Endothelial cell of hepatic sinusoid (primary cell): ENCODE measurements at regions not wholly inside any gene's neighbourhood (a gene's known extent, or its start where the extent isn't known, plus 50 kb on each side); places are given as distances from the start of the nearest gene placed in this dataset.
"Not testable (repeated sequence)": the region's sequence is repeated elsewhere in the genome, so short reads cannot be mapped to it uniquely, and the experiment has no call there.

Source experiments
- in situ Hi-C: cut with HindIII; loops from 2 replicates; pipeline ENCODE4 v1.10.0; 2017; ENCODE audit warnings: low sequenced_read_pairs

DNA sequence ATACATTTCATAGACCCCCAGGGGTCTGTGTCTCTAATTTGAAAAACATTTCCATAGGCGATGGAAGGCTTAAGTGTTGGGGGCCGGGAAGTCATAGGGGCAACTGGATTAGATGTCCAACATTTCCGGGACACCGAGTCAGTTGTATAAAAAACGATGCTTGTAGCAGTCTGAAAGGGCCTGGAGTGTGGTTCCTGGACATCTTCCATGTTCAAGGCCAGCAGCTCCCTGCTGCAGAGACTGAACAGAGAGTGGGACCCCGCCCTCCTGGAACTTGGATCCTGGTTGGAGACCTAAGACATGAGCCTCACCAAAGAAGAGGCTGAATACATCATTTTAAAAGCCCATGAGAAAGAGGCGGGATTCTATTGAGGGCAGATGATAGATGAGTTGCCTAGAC is 82.0 kb upstream of the ZNF423 start:
- in situ Hi-C loops, result no loop called here

DNA sequence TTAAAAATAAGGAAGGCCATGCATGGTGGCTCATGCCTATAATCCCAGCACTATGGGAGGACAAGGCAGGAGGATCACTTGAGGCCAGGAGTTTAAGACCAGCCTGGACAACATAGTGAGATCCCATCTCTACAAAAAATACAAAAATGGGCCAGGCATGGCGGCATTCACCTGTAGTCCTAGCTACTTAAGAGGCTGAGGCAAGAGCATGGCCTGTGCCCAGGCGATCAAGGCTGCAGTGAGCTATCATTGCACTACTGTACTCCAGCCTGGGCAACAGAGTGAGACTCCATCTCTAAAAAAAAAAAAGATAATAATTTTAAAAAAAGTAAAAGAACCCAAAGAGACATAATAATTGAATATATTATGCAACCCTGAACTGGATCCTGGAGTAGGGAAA is 83.6 kb upstream of the ZNF423 start:
- in situ Hi-C loops, result no loop called here

DNA sequence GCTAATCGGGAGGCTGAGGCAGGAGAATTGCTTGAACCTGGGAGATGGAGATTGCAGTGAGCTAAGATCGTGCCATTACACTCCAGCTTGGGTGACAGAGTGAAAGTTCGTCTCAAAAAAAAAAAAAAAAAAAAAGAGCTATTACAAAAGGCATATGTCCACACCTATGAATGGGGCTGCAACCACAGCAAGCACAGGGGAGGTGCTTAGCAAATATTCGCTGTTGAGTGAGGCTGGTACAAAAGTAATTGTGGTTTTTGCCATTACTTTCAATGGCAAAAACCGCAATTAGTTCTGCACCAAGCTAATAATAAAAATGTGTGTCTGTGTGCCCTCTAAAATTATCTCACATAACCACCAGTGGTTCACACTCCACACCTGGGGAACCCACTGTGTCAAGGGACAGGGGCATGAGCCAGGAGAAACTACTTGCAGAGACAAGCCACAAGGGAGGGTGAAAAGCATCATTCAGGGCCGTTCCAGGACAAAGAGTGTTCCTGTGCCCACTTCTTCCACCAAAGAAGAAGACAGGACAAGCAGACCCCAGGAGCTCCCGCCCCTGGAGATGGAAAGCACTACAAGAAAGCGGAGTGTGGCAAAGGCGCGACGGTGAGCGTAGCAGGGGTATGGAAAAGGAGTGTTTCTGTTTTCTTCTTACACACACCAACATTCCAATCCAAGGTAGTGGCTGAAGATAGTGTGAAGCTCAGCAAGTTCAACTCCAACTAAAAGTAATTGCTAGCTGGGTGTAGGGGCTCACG is 84.4 kb upstream of the CNEP1R1 start:
- in situ Hi-C loops, result no loop called here

DNA sequence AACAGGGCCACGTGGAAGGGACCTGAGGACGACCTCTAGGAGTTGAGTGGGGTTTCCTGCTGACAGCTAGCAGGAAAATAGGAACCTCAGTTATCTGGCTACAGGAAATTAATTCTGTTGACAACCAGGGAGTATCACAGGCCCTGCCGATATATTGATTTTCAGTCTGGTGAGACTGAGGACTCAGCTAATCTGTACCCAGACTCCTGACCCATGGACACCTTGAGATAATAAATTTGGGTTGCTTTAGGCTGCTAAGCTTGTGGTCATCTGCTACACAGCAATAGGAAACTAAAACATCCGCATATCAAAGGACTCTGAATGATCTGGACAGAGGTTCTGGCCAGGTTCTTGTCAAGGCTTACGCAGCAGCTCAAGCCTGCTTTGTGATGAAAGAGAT is 80.8 kb upstream of the CNEP1R1 start:
- in situ Hi-C loops, result no loop called here

DNA sequence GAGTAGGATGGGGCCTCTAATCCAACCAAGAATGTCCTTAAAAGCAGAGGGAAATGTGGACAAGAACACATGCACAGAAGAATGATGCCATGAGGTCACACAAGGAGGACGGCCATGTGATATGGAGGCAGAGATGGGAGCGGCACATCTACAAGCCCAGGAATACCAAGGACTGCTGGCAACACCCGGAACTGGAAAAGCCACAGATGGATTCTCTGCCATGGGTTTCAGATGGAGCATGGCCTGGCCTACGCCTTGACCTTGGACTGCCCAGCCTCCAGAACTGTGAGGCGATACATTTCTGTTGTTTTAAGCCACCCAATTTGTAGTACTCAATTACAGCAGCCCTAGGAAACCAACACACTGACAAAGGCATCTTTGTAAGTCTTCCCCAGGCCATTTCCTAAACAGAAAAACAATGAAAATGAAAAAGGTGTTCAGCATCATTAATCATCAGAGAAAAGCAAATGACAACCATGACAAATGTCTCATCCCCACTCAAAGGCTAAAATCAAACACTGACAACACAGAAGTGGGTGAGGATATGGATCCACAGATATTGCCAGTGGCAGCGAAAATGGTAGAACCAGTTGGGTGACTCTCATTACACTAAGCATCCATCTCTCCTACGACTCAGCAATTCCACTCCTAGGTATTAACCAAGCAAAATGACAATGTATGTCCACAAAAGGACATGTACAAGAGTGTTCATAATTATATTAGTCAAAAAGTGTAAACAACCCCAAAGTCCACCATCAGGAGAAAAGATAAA is 76.9 kb upstream of the CNEP1R1 start:
- in situ Hi-C loops, result no loop called here

DNA sequence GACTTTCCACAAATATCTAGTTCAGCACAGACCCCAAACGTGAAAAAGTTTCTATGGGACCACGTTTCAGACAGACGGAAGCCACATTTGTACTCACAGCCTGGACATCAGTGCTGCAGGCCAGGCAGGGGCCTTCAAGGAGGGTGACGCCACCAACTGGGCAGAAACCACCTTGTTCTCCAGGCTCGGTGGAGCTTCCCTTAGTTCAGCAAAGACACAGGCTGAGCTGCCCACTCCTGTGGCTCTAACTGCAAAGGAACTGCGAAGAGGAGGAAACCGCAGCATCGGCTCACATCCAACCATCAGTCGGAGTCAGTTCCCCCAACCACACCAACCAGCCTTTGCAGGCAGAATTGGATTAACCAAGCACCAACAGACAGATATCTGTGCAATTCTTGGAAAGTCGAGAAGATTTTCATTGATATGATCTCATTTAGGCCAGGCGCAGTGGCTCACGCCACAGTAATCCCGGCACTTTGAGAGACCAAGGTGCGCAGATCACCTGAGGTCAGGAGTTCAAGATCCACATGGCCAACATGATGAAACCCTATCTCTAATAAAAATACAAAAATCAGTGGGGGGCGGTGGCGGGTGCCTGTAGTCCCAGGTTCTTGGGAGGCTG is 73.3 kb upstream of the CNEP1R1 start:
- in situ Hi-C loops, result no loop called here

DNA sequence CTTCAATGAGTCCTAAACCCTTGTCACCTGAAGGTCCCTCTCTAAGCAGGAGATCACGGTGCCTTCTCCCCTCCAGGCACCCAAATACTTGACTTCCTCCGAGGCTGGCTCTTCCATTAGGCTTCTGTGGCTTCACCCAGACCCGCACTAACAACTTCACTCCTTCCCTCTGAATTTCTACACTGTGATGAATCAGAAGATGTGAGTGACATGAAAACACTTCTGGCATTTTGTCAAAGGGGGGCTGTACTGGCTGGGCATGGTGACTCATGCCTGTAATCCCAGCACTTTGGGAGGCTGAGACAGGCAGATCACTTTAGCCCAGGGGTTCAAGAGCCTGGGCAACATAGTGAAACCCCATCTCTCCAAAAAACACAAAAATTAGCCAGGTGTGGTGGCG is 72.6 kb upstream of the CNEP1R1 start:
- in situ Hi-C loops, result no loop called here

DNA sequence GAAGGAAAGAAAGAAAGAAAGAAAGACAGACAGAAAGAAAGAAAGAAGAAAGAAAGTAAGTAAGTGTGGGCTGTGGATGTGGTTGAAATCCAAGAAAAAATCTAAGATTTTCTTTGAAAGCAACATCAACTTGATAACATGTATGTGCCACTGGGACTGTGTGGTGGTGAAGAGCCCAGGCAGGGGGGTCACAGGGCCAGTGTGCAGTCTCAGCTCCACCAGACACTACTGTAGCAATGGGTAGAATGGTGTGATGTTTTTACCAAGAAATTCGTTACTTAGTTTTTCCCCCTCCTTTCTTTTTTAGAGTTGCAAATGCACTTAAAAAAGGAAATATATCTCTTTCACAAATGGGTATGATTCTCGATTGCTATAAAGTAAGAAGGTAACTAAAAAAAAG is 71.9 kb upstream of the CNEP1R1 start:
- in situ Hi-C loops, result no loop called here

DNA sequence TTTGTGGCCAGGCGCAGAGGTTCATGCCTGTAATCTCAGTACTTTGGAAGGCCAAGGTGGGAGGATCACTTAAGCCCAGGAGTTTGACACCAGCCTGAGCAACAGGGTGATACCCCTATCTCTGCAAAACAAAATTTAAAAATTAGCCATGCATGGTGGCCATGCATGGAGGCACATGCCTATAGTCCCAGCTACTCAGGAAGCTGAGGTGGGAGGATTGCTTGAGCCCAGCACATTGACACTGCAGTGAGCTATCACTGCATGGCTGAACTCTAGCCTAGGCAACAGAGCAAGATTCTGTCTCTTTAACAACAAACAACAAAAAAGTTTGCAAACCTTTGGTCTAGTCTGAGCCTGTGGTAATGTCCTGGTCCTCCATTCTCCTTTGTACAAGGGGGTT is 69.2 kb upstream of the CNEP1R1 start:
- in situ Hi-C loops, result no loop called here

DNA sequence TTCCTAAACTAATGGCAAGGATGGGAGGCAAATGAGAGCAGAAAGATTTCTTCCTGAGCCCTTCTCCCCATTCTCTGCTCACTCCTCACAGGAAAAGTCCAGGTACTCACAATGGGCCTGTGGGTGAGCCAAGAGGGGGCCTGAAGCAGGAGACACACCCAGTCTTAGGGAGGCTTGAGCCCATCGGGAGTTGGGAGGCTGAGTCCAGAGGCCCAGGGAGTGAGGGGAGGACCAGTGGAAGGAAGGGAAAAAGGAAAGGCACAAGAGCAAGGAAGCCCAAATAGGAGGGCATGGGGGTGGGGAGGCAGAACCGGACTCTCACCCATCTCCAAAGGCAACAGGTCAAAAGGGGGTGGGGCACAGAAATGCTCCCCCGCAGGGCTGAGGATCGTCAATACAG is 68.1 kb upstream of the CNEP1R1 start:
- in situ Hi-C loops, result no loop called here

DNA sequence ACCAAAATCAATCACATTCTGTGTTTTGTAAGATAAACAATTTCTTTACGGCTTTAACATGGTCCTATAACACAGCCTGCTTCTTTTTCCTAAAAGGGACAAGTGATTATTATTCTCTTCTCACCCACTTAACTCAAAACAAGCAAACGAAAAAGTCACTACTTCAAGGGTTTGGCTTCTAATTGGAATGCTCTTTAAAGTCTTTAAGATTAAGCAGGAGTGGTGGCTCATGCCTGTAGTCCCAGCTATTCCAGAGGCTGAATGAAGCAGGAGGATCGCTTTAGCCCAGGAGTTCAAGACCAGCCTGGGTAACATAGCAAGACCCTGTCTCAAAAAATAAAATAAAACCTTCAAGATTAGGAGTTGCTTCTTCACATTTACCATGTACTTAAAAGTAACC is 66.6 kb upstream of the CNEP1R1 start:
- in situ Hi-C loops, result no loop called here

DNA sequence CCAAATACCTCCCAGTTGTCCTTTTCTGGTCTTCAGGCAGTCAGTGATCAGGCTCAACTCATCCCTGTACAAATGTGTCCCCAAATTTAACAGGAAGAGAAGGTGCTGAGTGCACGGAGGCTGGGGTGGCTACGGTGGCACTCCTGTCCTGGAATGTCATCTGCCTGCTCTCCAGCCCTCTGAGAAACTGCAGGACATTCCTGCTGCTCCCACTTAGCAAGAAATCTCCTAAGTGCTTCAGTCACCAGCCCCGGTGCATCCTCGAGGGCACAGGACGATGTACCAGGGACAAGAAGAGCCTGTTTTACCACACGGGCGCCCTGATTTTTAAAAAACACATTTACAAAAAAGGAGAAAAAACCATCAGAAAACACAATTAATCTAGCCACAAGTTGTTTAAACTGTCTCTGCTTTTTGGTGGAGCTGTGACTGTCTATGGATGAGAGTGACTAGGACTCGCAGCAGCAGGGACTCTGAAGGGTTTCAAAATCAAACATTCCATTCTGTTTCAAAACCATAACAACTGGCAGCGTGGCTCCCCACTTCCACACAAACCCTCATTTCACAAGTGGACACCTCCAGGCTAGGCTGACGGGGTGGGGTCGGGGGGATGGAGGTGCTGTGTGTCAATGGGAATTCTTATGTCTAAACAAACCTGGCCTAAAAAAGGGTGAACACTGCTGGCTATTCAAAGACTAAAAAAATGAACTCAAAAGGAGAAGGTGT is 65.3 kb upstream of the CNEP1R1 start:
- in situ Hi-C loops, result no loop called here

DNA sequence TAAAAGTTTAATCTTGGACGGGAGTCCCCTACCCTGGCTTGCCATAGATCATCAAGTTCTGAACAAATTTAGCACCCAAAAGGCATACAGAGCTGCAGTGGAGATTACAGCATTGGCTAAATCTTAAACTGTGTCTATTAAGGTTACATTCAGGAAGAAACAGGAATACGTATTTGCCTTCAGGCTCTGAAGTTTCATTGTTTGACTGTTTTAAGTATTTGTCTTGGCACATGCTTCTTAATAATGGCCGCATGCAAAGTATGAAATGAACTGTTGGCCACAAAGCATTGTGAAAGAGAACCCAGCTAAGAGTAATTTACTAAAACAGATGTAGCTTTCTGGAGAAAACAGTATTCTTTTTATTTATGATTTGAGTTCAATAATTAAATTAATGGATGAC is 63.9 kb upstream of the CNEP1R1 start:
- in situ Hi-C loops, result no loop called here

DNA sequence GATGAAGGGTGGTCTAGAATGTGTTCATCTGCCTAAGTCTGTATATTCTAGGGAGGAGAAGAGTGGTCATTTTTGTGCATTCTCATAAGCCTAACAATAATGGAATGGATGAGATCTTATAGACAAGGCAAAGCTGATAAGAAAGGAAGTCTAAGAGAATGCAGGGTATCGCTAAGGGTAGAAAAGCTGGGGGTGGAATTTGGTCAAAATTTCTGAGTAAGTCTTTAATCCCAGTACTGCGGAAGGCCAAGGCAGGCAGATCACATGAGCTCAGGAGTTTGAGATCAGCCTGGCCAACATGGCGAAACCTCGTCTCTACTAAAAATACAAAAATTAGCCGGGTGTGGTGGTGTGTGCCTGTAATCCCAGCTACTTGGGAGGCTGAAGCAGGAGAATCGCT is 62.5 kb upstream of the CNEP1R1 start:
- in situ Hi-C loops, result not testable (repeated sequence)

DNA sequence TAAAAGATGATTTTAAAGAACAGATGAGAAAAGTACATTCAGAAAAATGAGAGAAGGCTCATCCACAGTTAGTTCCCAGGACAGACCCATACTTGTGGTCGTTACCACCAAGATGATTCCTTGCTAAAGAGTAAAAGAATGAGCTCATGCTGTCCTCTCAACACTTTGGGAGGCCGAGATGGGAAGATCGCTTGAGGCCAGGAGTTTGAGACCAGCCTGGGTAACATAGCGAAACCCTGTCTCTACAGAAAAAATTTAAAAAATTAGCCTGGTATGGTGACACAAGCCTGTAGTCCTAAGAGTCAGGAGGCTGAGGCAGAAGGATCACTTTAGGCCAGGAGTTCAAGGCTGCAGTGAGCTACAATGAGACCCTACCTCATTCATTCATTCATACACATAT is 60.7 kb upstream of the CNEP1R1 start:
- in situ Hi-C loops, result no loop called here

DNA sequence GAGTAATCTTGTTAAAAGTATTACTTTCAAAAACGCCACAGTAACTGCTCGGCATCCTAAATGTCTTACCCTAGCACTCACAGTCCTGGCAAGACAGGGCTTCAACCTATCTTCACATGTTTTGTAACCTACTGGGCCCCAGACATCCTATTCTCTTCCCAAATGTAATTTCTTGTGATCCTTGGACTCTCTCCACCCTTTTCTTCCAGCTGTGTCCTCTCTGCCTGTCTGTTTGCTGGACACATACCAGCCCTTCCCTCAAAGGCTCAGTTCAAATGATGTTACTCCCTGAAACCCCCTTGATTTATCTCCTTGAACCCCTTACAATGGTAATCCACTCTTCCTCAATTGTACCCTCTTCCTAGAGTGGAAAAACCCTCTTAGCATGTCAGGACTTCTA is 60.1 kb upstream of the CNEP1R1 start:
- in situ Hi-C loops, result no loop called here

DNA sequence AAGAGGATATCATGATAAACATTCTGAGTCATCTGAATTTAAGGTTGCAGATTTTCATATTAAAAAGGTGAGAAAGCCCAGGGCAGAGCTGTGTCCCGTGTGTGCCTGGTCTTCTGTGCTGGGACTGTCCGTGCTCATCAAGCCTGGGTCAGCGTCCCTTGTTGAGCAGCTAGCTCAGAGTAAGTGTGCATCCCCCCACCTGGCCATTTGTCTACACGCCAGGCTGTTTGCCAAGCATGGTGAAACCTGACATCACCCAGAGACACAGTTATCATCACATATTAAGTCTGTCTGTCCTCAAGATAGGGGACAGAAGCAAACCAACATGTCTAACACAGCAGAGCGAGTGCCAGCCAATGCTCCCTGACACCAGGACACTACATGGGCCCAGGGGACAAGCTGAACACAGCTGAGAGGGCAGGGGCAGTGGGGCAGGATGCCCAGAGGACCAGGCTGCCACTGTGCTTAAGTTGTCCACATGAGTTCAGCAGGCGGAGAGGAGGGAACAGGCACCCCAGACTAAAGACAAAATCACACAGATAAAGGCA is 57.9 kb upstream of the CNEP1R1 start:
- in situ Hi-C loops, result no loop called here

DNA sequence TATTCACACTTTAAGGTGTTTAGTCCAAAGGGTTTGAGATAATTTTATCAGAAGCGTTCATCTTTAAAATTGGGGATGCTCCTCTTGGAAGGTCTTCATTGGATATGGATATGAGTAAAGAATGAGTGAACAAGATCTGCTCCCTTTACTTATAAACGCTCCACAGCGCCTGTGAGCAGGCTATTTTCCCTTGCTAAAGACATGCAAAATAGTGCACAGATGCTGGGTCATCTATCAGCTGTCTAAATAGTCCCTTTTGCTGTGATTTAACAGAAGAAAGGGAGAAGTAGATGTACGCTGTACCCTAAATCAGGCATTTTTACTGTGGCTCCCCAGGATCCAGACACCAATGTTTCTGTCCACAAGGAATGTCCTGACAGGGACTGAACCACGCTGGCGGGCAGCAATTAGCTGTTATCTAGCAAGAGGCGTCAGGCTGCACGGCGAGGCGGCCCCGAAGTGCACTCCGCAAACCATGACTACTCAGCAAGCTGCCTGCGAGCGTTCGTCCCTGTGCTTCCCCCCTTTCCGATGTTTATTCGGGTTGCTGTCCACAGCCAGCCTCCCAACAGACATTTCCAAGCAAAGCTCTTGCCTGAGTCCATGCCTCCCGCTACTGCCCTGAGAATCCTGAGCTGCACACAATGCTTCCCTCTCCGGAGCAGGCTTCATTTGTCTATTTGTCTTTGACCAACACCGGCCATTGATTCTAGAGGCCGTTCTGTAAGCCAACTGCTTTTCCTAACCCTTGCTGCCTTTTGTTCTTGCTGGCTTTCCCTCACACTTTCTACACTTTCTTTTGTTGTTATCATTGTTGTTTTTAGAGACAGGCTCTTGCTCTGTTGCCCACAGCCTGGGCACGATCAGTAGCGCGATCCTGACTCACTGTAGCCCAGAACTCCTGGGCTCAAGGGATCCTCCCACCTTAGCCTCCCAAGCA is 55.7 kb upstream of the CNEP1R1 start:
- in situ Hi-C loops, result no loop called here

DNA sequence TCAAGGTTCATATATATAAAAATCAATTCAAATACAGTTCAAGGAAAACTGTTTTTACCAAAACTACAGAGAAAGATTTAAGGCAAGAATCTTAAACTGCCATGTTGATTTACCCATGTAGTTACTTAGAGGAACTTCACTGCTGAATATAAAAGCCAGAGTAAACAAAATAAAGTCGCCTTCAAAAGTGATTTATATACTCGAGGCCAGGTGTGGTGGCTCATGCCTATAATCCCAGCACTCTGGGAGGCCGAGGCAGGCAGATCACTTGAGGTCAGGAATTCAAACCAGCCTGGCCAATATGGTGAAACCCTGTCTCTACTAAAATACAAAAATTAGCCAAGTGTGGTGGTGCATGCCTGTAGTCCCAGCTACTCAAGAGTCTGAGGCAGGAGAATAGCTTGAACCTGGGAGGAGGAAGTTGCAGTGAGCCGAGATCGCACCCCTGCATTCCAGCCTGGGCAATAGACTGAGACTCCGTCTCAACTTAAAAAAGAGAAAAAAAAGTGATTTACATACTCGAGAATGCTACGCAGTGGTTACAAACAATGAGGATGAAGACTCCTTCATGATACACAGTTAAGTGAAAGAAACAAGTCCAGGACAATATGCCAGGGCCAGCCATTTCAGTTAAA is 54.1 kb upstream of the CNEP1R1 start:
- in situ Hi-C loops, result no loop called here

DNA sequence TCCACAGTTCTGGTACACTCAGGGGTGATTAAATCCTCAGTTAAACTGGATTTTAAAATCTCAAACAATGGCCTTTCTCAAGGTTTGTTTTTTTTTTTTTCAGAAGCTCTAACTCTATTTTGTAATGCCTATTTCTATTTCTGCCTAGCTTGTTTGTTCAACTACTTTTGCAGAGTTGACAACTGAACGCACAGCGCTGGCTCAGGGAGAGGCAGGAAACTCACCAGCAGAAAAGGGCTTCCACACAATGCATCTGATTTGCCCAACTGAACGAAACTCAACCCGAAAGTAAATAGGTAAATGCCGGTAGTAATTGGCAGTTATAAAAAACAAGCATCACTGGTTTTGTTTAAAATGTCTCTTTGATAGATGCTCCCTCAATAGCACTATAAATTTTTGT is 52.7 kb upstream of the CNEP1R1 start:
- in situ Hi-C loops, result no loop called here
